Kidney (tissue), 13 donors: ENCODE measurements at regions not wholly inside any gene's neighbourhood (a gene's known extent, or its start where the extent isn't known, plus 50 kb on each side); places are given as distances from the start of the nearest gene placed in this dataset.

Source experiments
- DNase-seq, 5 donors: peaks; one replicate each; pipeline ENCODE4 v3.0.0-alpha.2; 2013 to 2020
- FAIRE-seq: peaks from 2 replicates; lab custom pipeline; 2012; peaks lifted over from hg19 to GRCh38; lab: Jason Lieb, UNC
- H3K27ac ChIP-seq, 2 donors: one replicate each; pipeline ENCODE4 v1.7.0; 2013; ENCODE audit warnings: low read depth in 2 of 2, low read length in 2 of 2, inconsistent platforms in 1 of 2
- H3K27me3 ChIP-seq: one replicate; pipeline ENCODE4 v1.7.1; 2013; ENCODE audit warnings: low read length, inconsistent platforms; ENCODE audit not compliant: control insufficient read depth, insufficient read depth
- H3K36me3 ChIP-seq, 3 donors: one replicate each; pipeline versions ENCODE4 v1.7.0 to v1.7.1; 2013; ENCODE audit warnings: low read length in 3 of 3, control low read depth in 1 of 3, inconsistent platforms in 1 of 3; ENCODE audit not compliant: insufficient read depth in 3 of 3, control insufficient read depth in 2 of 3
- H3K4me1 ChIP-seq, 3 donors: one replicate each; pipeline versions ENCODE4 v1.7.0 to v1.7.1; 2013; ENCODE audit warnings: low read length in 3 of 3, inconsistent platforms in 1 of 3, low read depth in 1 of 3; ENCODE audit not compliant: control insufficient read depth in 2 of 3, insufficient read depth in 2 of 3
- H3K4me3 ChIP-seq, 3 donors: one replicate each; pipeline versions ENCODE4 v1.7.0 to v1.8.1; 2013; ENCODE audit warnings: low read length in 3 of 3, control low read depth in 1 of 3, inconsistent platforms in 1 of 3
- H3K9ac ChIP-seq, 3 donors: one replicate each; pipeline versions ENCODE4 v1.7.0 to v1.7.1; 2013; ENCODE audit warnings: low read length in 3 of 3, control low read depth in 1 of 3, inconsistent platforms in 1 of 3
- H3K9me3 ChIP-seq, 3 donors: one replicate each; pipeline versions ENCODE4 v1.7.0 to v1.7.1; 2013; ENCODE audit warnings: low read length in 3 of 3, control low read depth in 1 of 3, inconsistent platforms in 1 of 3; ENCODE audit not compliant: control insufficient read depth in 2 of 3, insufficient read depth in 1 of 3
- CTCF ChIP-seq: IDR thresholded peaks from 3 replicates; pipeline ENCODE4 v1.5.1; 2012; ENCODE audit warnings: mild to moderate bottlenecking, moderate library complexity, borderline replicate concordance; ENCODE audit not compliant: insufficient read depth; ENCODE audit errors: extremely low read depth
- intact Hi-C: fragments of 100-400 bp; cut with DNase I; formaldehyde crosslinking; loops from one replicate; pipeline ENCODE4 v1.11.1; 2022
- donor health status: control.
- donor health status: control.
- donor health status: control.
- donor health status: control.
- donor health status: control.
- donor health status: DM: yes; HTN: yes; CAD: no.
- donor health status: Normal renal cell carcinoma (clear cell type).

GRCh38 chr3:25091934-25092333, 336.1 kb upstream of the RARB start:
- DNase-seq: no peak
- intact Hi-C loops: no loop called here
- TF ChIP-seq CTCF: no peak
- H3K27me3 ChIP-seq: no peaks in the 10 kb centered on the region
- no peak overlapping the region for H3K9ac ChIP-seq
- H3K4me3 ChIP-seq: no peak overlapping the region
- no peak overlapping the region for H3K27ac ChIP-seq
- H3K9me3 ChIP-seq: no peaks in the 10 kb centered on the region
- H3K36me3 ChIP-seq: no peaks in the 10 kb centered on the region
- FAIRE-seq: no peak
- no peaks in the 10 kb centered on the region for H3K4me1 ChIP-seq

- no peak overlapping the region for H3K4me3 ChIP-seq
- intact Hi-C loops: no loop called here
- no peaks in the 10 kb centered on the region for H3K36me3 ChIP-seq
- H3K27ac ChIP-seq: no peak overlapping the region
- no peaks in the 10 kb centered on the region for H3K4me1 ChIP-seq
- H3K9me3 ChIP-seq: no peaks in the 10 kb centered on the region
- no peak overlapping the region for H3K9ac ChIP-seq
- H3K27me3 ChIP-seq: no peaks in the 10 kb centered on the region
- TF ChIP-seq CTCF: no peak
- DNase-seq (peak in 4 of 5 donors; percentile 47 to 78 (median 69)), FAIRE-seq (no peak)
Observed at GRCh38 chr3:25094932-25095685, 333.0 kb upstream of the RARB start.

GRCh38 chr3:25096536-25096935, 331.5 kb upstream of the RARB start:
- H3K9me3 ChIP-seq: no peaks in the 10 kb centered on the region
- intact Hi-C loops: no loop called here
- no peak for TF ChIP-seq CTCF
- no peak overlapping the region for H3K9ac ChIP-seq
- no peak overlapping the region for H3K27ac ChIP-seq
- no peak for FAIRE-seq
- no peaks in the 10 kb centered on the region for H3K4me1 ChIP-seq
- DNase-seq: no peak
- no peak overlapping the region for H3K4me3 ChIP-seq
- H3K36me3 ChIP-seq: no peaks in the 10 kb centered on the region
- no peaks in the 10 kb centered on the region for H3K27me3 ChIP-seq
